Lung (tissue), 11 donors: ENCODE measurements at regions not wholly inside any gene's neighbourhood (a gene's known extent, or its start where the extent isn't known, plus 50 kb on each side); places are given as distances from the start of the nearest gene placed in this dataset.

ENCODE experiments used
- ATAC-seq: fragments of 200-7000 bp; cut with Tn5 transposase; one replicate; pipeline ENCODE4 v1.9.1; 2020; ENCODE audit warnings: moderate number of reproducible peaks; ENCODE audit not compliant: insufficient read depth, low FRiP score
- DNase-seq, 3 donors: peaks; one replicate each; pipeline ENCODE4 v3.0.0-alpha.2; 2013 to 2017
- H3K27ac ChIP-seq, 2 donors: one replicate each; pipeline ENCODE4 v1.5.1; 2013; ENCODE audit warnings: mild to moderate bottlenecking in 2 of 2, moderate library complexity in 2 of 2, control low read depth in 1 of 2, inconsistent platforms in 1 of 2, low read depth in 1 of 2, low read length in 1 of 2
- H3K27me3 ChIP-seq, 3 donors: one replicate each; pipeline ENCODE4 v1.5.1; 2013; ENCODE audit warnings: low read length in 2 of 3; ENCODE audit not compliant: control insufficient read depth in 3 of 3, insufficient read depth in 3 of 3
- H3K36me3 ChIP-seq, 4 donors: one replicate each; pipeline ENCODE4 v1.5.1; 2013; ENCODE audit warnings: low read length in 4 of 4, mild to moderate bottlenecking in 1 of 4, moderate library complexity in 1 of 4; ENCODE audit not compliant: control insufficient read depth in 4 of 4, insufficient read depth in 4 of 4
- H3K4me1 ChIP-seq, 5 donors: one replicate each; pipeline ENCODE4 v1.5.1; 2013; ENCODE audit warnings: low read length in 5 of 5, mild to moderate bottlenecking in 2 of 5, moderate library complexity in 1 of 5; ENCODE audit not compliant: control insufficient read depth in 5 of 5, insufficient read depth in 5 of 5
- H3K4me3 ChIP-seq: one replicate; pipeline ENCODE4 v1.5.1; 2013; ENCODE audit warnings: mild to moderate bottlenecking, control low read depth, moderate library complexity
- H3K9ac ChIP-seq, 2 donors: one replicate each; pipeline ENCODE4 v1.5.1; 2013; ENCODE audit warnings: low read length in 2 of 2, control low read depth in 1 of 2; ENCODE audit not compliant: insufficient read depth in 1 of 2
- H3K9me3 ChIP-seq, 4 donors: one replicate each; pipeline ENCODE4 v1.5.1; 2013; ENCODE audit warnings: low read length in 3 of 4, mild to moderate bottlenecking in 1 of 4, moderate library complexity in 1 of 4; ENCODE audit not compliant: control insufficient read depth in 4 of 4, insufficient read depth in 3 of 4
- WGBS, 2 donors: extraction: QIAGEN DNeasy Blood & Tissue Kit; methylation state at CpG; one replicate each; pipeline ENCODE4 v1.1.7; 2013; 5-methylcytosine and 5-hydroxymethylcytosine counted together
- TF ChIP-seq, protein P1 (sequence below): IDR thresholded peaks from 2 replicates; pipeline ENCODE4 v1.5.1; 2012; ENCODE audit warnings: mild to moderate bottlenecking; ENCODE audit errors: control extremely low read depth, extremely low read depth
- donor health status: control.
- donor health status: control.
- donor health status: Bipolar disorder and iron deficiency.
- donor health status: healthy.
- donor health status: DM: yes; HTN: yes; CAD: no.

DNA sequence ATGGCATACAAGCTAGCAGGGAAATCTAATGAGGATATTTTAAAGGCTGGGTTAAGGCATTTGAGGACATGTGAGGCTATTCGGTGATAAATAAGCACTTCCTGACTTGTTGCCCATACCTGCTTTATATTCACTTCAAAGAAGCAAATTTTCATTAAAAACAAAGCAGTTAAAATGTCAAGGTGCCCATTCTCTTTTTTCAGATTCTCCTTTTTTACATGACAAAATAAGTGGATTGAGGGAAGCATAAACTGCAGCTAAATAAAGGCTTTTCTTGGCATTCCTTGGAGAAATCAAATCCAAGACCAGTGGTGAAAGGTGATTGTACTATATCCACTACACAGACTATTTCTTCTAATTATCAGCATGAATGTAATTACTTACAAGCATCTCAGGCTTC, 166.9 kb downstream of the PTCSC3 start:
- H3K4me3 ChIP-seq = no peak overlapping the region
- ATAC-seq = no peak
- H3K4me1 ChIP-seq = peaks cover 0 to 6% (median 0%) of the 10 kb centered on the region in 5 donors
- H3K9me3 ChIP-seq = no peaks in the 10 kb centered on the region
- TF ChIP-seq, protein P1, sequence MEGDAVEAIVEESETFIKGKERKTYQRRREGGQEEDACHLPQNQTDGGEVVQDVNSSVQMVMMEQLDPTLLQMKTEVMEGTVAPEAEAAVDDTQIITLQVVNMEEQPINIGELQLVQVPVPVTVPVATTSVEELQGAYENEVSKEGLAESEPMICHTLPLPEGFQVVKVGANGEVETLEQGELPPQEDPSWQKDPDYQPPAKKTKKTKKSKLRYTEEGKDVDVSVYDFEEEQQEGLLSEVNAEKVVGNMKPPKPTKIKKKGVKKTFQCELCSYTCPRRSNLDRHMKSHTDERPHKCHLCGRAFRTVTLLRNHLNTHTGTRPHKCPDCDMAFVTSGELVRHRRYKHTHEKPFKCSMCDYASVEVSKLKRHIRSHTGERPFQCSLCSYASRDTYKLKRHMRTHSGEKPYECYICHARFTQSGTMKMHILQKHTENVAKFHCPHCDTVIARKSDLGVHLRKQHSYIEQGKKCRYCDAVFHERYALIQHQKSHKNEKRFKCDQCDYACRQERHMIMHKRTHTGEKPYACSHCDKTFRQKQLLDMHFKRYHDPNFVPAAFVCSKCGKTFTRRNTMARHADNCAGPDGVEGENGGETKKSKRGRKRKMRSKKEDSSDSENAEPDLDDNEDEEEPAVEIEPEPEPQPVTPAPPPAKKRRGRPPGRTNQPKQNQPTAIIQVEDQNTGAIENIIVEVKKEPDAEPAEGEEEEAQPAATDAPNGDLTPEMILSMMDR = no peak
- no peak overlapping the region for H3K27ac ChIP-seq
- H3K9ac ChIP-seq = no peak overlapping the region
- DNase-seq = no peak
- H3K36me3 ChIP-seq = no peaks in the 10 kb centered on the region
- 47 to 53% methylated on average over 1 of the region's 1 CpG for WGBS, 2 donors
- peaks cover 0 to 4% (median 0%) of the 10 kb centered on the region in 3 donors for H3K27me3 ChIP-seq

DNA sequence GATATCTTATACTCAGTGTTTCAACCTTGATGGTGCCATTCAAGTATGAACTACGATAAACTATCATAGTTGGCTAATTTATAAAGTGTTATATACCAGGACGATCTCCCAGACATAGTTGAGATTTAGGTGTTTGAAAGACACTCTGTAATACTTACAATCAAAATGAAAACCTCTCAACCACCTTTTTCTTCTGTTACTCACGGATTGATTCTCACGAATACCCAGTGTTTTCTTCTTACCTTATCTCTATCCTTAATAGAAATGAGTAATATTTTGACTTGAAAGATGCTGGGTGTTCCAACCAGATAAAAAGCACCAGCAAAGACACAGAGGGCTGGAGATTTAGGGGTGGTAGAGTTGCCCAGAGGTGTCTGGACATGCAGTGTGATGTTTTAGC, 169.9 kb downstream of the PTCSC3 start:
- TF ChIP-seq, protein P1 = no peak
- no peaks in the 10 kb centered on the region for H3K9me3 ChIP-seq
- peaks cover 0 to 6% (median 0%) of the 10 kb centered on the region in 5 donors for H3K4me1 ChIP-seq
- H3K27me3 ChIP-seq = peaks cover 0 to 4% (median 0%) of the 10 kb centered on the region in 3 donors
- H3K4me3 ChIP-seq = no peak overlapping the region
- H3K27ac ChIP-seq = no peak overlapping the region
- no peak overlapping the region for H3K9ac ChIP-seq
- H3K36me3 ChIP-seq = no peaks in the 10 kb centered on the region
- ATAC-seq (no peak), DNase-seq (no peak)
- WGBS, 2 donors = 85 to 93% methylated on average over 4 of the region's 4 CpGs

DNA sequence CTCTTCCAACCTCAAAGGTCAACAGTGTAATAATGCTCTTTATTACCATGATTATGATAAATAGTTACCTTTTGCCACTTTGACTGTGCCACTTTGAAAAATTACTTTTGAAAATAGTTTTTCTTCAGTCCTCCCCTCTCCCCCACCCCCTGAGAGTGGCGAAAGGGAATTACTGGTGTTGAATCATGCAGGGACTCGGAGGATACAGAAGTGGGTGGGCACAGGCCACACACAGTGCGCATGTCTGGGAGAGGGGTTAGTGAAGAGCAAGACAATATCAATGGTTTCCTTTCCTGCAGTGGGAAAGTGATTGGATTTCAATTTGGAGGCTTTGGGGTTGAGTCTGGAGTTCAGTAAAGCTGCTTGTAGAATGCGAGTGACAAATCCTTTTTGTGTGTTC, 170.9 kb downstream of the PTCSC3 start:
- TF ChIP-seq, protein P1 = no peak
- 78 to 86% methylated on average over 4 of the region's 4 CpGs for WGBS, 2 donors

DNA sequence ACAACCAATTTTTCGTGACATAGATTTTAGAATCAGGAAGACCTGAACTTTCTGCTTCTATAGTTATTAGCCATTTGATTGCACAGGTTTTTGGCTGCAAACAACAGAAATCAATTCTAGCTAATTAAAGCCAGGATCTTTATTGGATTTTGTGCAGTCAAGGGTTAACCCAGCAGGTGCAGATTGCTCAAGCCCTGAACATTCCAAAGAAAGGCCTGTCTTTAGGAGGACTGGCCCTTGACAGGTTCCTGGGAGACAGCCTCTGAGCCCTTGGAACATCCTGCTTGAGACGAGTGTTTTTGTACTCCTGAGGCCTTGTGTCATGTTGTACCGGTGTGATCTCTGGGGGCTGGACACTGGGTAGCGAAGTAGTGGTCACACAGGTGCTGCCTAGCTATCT, 174.6 kb downstream of the PTCSC3 start:
- no peak overlapping the region for H3K4me3 ChIP-seq
- ATAC-seq (no peak), DNase-seq (no peak)
- 72 to 79% methylated on average over 4 of the region's 4 CpGs for WGBS, 2 donors
- H3K27ac ChIP-seq = no peak overlapping the region
- H3K36me3 ChIP-seq = no peaks in the 10 kb centered on the region
- no peaks in the 10 kb centered on the region for H3K4me1 ChIP-seq
- no peak overlapping the region for H3K9ac ChIP-seq
- no peaks in the 10 kb centered on the region for H3K27me3 ChIP-seq
- H3K9me3 ChIP-seq = no peaks in the 10 kb centered on the region
- TF ChIP-seq, protein P1 = no peak

More for the DNA sequence above, 170.9 kb downstream of the PTCSC3 start:
- no peaks in the 10 kb centered on the region for H3K9me3 ChIP-seq
- H3K4me3 ChIP-seq = no peak overlapping the region
- no peaks in the 10 kb centered on the region for H3K36me3 ChIP-seq
- H3K4me1 ChIP-seq = peaks cover 0 to 6% (median 0%) of the 10 kb centered on the region in 5 donors
- no peak for DNase-seq
- no peak overlapping the region for H3K9ac ChIP-seq
- no peak for ATAC-seq
- no peak overlapping the region for H3K27ac ChIP-seq
- peaks cover 0 to 4% (median 0%) of the 10 kb centered on the region in 3 donors for H3K27me3 ChIP-seq
